ENCODE measurements at regions not wholly inside any gene's neighbourhood (a gene's known extent, or its start where the extent isn't known, plus 50 kb on each side); places are given as distances from the start of the nearest gene placed in this dataset.

- 77 to 100% methylated on average over 1 to 2 of the region's 2 CpGs for WGBS, 2 experiments (ENCODE audit: insufficient coverage in 1 of 2, insufficient read length in 1 of 2)
- peaks cover 3% of the 10 kb centered on the region for H3K9me3 Mint-ChIP-seq
These were observed 153.6 kb downstream of the C16orf95 start for GRCh38 chr16:87163637-87164036.

DNA sequence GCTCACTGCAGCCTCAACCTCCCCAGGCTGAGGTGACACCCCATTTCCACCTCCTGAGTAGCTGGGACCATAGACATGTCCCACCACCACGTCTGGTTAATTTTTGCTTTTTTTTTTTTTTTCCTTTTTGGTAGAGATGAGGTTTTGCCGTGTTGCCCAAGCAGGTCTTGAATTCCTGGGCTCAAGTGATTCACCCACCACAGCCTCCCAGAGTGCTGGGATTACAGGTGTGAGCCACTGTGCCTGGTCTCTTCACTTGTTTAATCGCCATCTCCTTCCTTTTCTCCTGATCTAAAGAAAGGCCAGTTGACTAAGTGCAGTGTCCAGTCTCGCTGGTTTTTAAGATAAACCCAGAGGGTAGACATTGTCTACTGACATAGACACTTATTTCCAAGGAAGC, 152.0 kb downstream of the C16orf95 start:
- Mint-ChIP-seq H3K36me3 (ENCODE audit: low read depth) (no peaks in the 10 kb centered on the region), H3K4me1 (no peaks in the 10 kb centered on the region), H3K27me3 (ENCODE audit: insufficient read depth) (peaks cover 5% of the 10 kb centered on the region), H3K4me3 (no peak overlapping the region), H3K27ac (no peak overlapping the region), H3K9me3 (peaks cover 3% of the 10 kb centered on the region)
- no peak overlapping the region for H3K4me3 ChIP-seq (ENCODE audit: low read length)
- TF ChIP-seq, protein P1, sequence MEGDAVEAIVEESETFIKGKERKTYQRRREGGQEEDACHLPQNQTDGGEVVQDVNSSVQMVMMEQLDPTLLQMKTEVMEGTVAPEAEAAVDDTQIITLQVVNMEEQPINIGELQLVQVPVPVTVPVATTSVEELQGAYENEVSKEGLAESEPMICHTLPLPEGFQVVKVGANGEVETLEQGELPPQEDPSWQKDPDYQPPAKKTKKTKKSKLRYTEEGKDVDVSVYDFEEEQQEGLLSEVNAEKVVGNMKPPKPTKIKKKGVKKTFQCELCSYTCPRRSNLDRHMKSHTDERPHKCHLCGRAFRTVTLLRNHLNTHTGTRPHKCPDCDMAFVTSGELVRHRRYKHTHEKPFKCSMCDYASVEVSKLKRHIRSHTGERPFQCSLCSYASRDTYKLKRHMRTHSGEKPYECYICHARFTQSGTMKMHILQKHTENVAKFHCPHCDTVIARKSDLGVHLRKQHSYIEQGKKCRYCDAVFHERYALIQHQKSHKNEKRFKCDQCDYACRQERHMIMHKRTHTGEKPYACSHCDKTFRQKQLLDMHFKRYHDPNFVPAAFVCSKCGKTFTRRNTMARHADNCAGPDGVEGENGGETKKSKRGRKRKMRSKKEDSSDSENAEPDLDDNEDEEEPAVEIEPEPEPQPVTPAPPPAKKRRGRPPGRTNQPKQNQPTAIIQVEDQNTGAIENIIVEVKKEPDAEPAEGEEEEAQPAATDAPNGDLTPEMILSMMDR (conservative IDR thresholded peaks at IDR 0.05), result no peak
- H3K9me3 ChIP-seq (ENCODE audit: control insufficient read depth, low read length), result no peaks in the 10 kb centered on the region
- H3K27ac ChIP-seq (ENCODE audit: low read depth, low read length), result no peak overlapping the region
- no peaks in the 10 kb centered on the region for H3K36me3 ChIP-seq (ENCODE audit: control insufficient read depth, insufficient read depth, low read length)
- WGBS, 2 experiments (ENCODE audit: insufficient coverage in 1 of 2, insufficient read length in 1 of 2), result 80 to 89% methylated on average over 1 to 4 of the region's 4 CpGs
- H3K9ac ChIP-seq (ENCODE audit: extremely low read depth, low read length, poor library complexity, severe bottlenecking), result no peak overlapping the region
- H3K4me1 ChIP-seq (ENCODE audit: control insufficient read depth, insufficient read depth, low read length), result no peaks in the 10 kb centered on the region
- no peaks in the 10 kb centered on the region for H3K27me3 ChIP-seq (ENCODE audit: control insufficient read depth, insufficient read depth, low read length, poor library complexity, severe bottlenecking)
- DNase-seq, result no peak

More at GRCh38 chr16:87163637-87164036, 153.6 kb downstream of the C16orf95 start:
- H3K4me1 Mint-ChIP-seq, result no peaks in the 10 kb centered on the region
- no peaks in the 10 kb centered on the region for H3K4me1 ChIP-seq (ENCODE audit: control insufficient read depth, insufficient read depth, low read length)
- no peak overlapping the region for H3K27ac Mint-ChIP-seq
- TF ChIP-seq, protein P1 (conservative IDR thresholded peaks at IDR 0.05), result no peak
- no peak overlapping the region for H3K27ac ChIP-seq (ENCODE audit: low read depth, low read length)
- H3K27me3 ChIP-seq (ENCODE audit: control insufficient read depth, insufficient read depth, low read length, poor library complexity, severe bottlenecking), result no peaks in the 10 kb centered on the region
- no peak overlapping the region for H3K9ac ChIP-seq (ENCODE audit: extremely low read depth, low read length, poor library complexity, severe bottlenecking)
- peaks cover 4% of the 10 kb centered on the region for H3K27me3 Mint-ChIP-seq (ENCODE audit: insufficient read depth)
- no peak overlapping the region for H3K4me3 ChIP-seq (ENCODE audit: low read length)
- no peaks in the 10 kb centered on the region for H3K9me3 ChIP-seq (ENCODE audit: control insufficient read depth, low read length)
- H3K4me3 Mint-ChIP-seq, result no peak overlapping the region
- no peak for DNase-seq
- no peaks in the 10 kb centered on the region for H3K36me3 Mint-ChIP-seq (ENCODE audit: low read depth)
- H3K36me3 ChIP-seq (ENCODE audit: control insufficient read depth, insufficient read depth, low read length), result no peaks in the 10 kb centered on the region

DNA sequence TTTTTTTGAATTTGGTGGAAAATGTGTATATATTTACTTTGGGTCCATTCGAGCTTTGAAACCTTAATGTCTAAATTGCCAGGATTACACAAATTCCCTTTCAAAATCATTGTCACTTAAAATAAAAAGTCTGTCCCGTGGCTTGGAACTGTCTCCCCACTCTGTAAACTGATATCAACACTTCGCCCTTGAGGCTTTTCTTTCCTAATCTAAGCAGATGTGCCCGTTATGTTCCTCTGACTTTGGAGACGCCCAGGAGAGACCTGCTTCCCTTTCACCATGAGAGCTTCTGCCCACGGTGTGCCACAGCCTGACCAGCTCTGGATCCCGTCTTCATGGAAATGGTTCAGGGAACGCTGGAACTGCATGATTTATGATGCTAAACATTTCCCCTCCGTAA, 151.3 kb downstream of the C16orf95 start:
- H3K27me3 ChIP-seq (ENCODE audit: control insufficient read depth, insufficient read depth, low read length, poor library complexity, severe bottlenecking), result no peaks in the 10 kb centered on the region
- no peak overlapping the region for H3K4me3 ChIP-seq (ENCODE audit: low read length)
- Mint-ChIP-seq H3K9me3 (peaks cover 3% of the 10 kb centered on the region), H3K4me1 (no peaks in the 10 kb centered on the region), H3K36me3 (ENCODE audit: low read depth) (no peaks in the 10 kb centered on the region), H3K4me3 (no peak overlapping the region), H3K27ac (no peak overlapping the region), H3K27me3 (ENCODE audit: insufficient read depth) (peaks cover 5% of the 10 kb centered on the region)
- no peak overlapping the region for H3K9ac ChIP-seq (ENCODE audit: extremely low read depth, low read length, poor library complexity, severe bottlenecking)
- no peak overlapping the region for H3K27ac ChIP-seq (ENCODE audit: low read depth, low read length)
- no peaks in the 10 kb centered on the region for H3K36me3 ChIP-seq (ENCODE audit: control insufficient read depth, insufficient read depth, low read length)
- H3K4me1 ChIP-seq (ENCODE audit: control insufficient read depth, insufficient read depth, low read length), result no peaks in the 10 kb centered on the region
- no peak for DNase-seq
- H3K9me3 ChIP-seq (ENCODE audit: control insufficient read depth, low read length), result no peaks in the 10 kb centered on the region
- TF ChIP-seq, protein P1 (conservative IDR thresholded peaks at IDR 0.05), result no peak
- 89% methylated on average over 7 to 9 of the region's 9 CpGs for WGBS, 2 experiments (ENCODE audit: insufficient coverage in 1 of 2, insufficient read length in 1 of 2)

Measured in endodermal cell (in vitro differentiated cells).